ENCODE measurements at regions not wholly inside any gene's neighbourhood (a gene's known extent, or its start where the extent isn't known, plus 50 kb on each side); places are given as distances from the start of the nearest gene placed in this dataset.

GRCh38 chr1:5108740-5109139 is 454.3 kb downstream of the AJAP1 start:
- no peak for ATAC-seq

GRCh38 chr1:5105744-5106143 is 451.3 kb downstream of the AJAP1 start:
- no peak for ATAC-seq

- peak; percentile 60 for ATAC-seq
These were observed 445.1 kb downstream of the AJAP1 start for GRCh38 chr1:5099558-5099957.

- no peak for ATAC-seq
These were observed 444.6 kb downstream of the AJAP1 start for GRCh38 chr1:5098981-5099385.

- no peak for ATAC-seq
These were observed 438.6 kb downstream of the AJAP1 start for GRCh38 chr1:5093042-5093441.

- ATAC-seq, result no peak
These were observed 430.3 kb downstream of the AJAP1 start for GRCh38 chr1:5084676-5085075.

GRCh38 chr1:5067246-5067645 is 412.8 kb downstream of the AJAP1 start:
- ATAC-seq, result no peak

GRCh38 chr1:5053744-5054143 is 399.3 kb downstream of the AJAP1 start:
- ATAC-seq, result no peak

GRCh38 chr1:5029136-5029535 is 374.7 kb downstream of the AJAP1 start:
- ATAC-seq, result no peak

- no peak for ATAC-seq
These were observed 357.8 kb downstream of the AJAP1 start for GRCh38 chr1:5012249-5012648.

GRCh38 chr1:5010656-5011055 is 356.2 kb downstream of the AJAP1 start:
- ATAC-seq, result no peak

GRCh38 chr1:5010236-5010635 is 355.8 kb downstream of the AJAP1 start:
- ATAC-seq, result no peak

- ATAC-seq, result no peak
These were observed 355.1 kb downstream of the AJAP1 start for GRCh38 chr1:5009376-5010065.

- no peak for ATAC-seq
These were observed 350.8 kb downstream of the AJAP1 start for GRCh38 chr1:5005171-5005570.

- no peak for ATAC-seq
These were observed 348.3 kb downstream of the AJAP1 start for GRCh38 chr1:5002676-5003075.

GRCh38 chr1:5001466-5001865 is 347.1 kb downstream of the AJAP1 start:
- no peak for ATAC-seq

- ATAC-seq, result no peak
These were observed 331.9 kb downstream of the AJAP1 start for GRCh38 chr1:4986306-4986705.

- no peak for ATAC-seq
These were observed 330.4 kb downstream of the AJAP1 start for GRCh38 chr1:4984841-4985240.

GRCh38 chr1:4980211-4980610 is 325.8 kb downstream of the AJAP1 start:
- ATAC-seq, result no peak

- no peak for ATAC-seq
These were observed 324.4 kb downstream of the AJAP1 start for GRCh38 chr1:4978660-4979390.

- ATAC-seq, result no peak
These were observed 323.3 kb downstream of the AJAP1 start for GRCh38 chr1:4977701-4978100.

- ATAC-seq, result no peak
These were observed 322.5 kb downstream of the AJAP1 start for GRCh38 chr1:4976859-4977440.

GRCh38 chr1:4975856-4976255 is 321.4 kb downstream of the AJAP1 start:
- ATAC-seq, result no peak

Data from esophagus mucosa (tissue), 1 donor.